H1 (cell line): ENCODE measurements at regions not wholly inside any gene's neighbourhood (a gene's known extent, or its start where the extent isn't known, plus 50 kb on each side); places are given as distances from the start of the nearest gene placed in this dataset.

Experiments used
- CTCF ChIA-PET: fragments of 300-600 bp; sonication (Branson Sonifier 250); formaldehyde crosslinking; loops from one replicate; lab custom pipeline; 2021; ENCODE audit not compliant: partially characterized antibody; lab: Charles Lee
- POLR2A ChIA-PET: fragments of 300-600 bp; sonication (Branson Sonifier 250); formaldehyde crosslinking; loops from one replicate; lab custom pipeline; 2021; ENCODE audit warnings: inconsistent platforms; ENCODE audit not compliant: partially characterized antibody; lab: Charles Lee
- DNase-seq, 2 experiments: peaks; one replicate each; pipeline versions ENCODE4 v3.0.0 to v3.0.0-alpha.2; 2010 to 2022; ENCODE audit warnings: low spot score in 2 of 2, low read depth in 1 of 2, mixed read lengths in 1 of 2
- FAIRE-seq: peaks from 2 replicates; lab custom pipeline; 2011; peaks lifted over from hg19 to GRCh38; lab: Jason Lieb, UNC
- H2AFZ ChIP-seq: 2 replicates; pipeline ENCODE4 v1.8.1; 2012; ENCODE audit warnings: low read length, inconsistent platforms
- H2AK5ac ChIP-seq: 2 replicates; pipeline ENCODE4 v1.6.1; 2013; ENCODE audit warnings: low read depth, low read length
- H2BK120ac ChIP-seq: replicated peaks from 2 replicates; pipeline ENCODE3; 2013; ENCODE audit warnings: low read depth, low read length, inconsistent platforms
- H2BK12ac ChIP-seq: 2 replicates; pipeline ENCODE4 v1.6.1; 2013; ENCODE audit warnings: low read depth, low read length
- H2BK15ac ChIP-seq: 2 replicates; pipeline ENCODE4 v1.6.1; 2013; ENCODE audit warnings: low read length
- H2BK20ac ChIP-seq: 2 replicates; pipeline ENCODE4 v1.6.1; 2013; ENCODE audit warnings: low read length
- H2BK5ac ChIP-seq: 2 replicates; pipeline ENCODE4 v1.6.1; 2013; ENCODE audit warnings: low read depth, low read length
- H3K14ac ChIP-seq: 2 replicates; pipeline ENCODE4 v1.6.1; 2013; ENCODE audit warnings: inconsistent platforms; ENCODE audit not compliant: insufficient read length
- H3K18ac ChIP-seq: 2 replicates; pipeline ENCODE4 v1.6.1; 2013; ENCODE audit warnings: low read length; ENCODE audit errors: extremely low read depth
- H3K23ac ChIP-seq: 2 replicates; pipeline ENCODE4 v1.6.1; 2013; ENCODE audit warnings: inconsistent platforms; ENCODE audit not compliant: insufficient read length
- H3K23me2 ChIP-seq: 2 replicates; pipeline ENCODE4 v1.6.1; 2013; ENCODE audit warnings: low read depth, low read length
- H3K27ac ChIP-seq: 2 replicates; pipeline ENCODE4 v1.6.1; 2011; ENCODE audit warnings: low read depth, low read length, inconsistent platforms
- H3K27me3 ChIP-seq, 4 experiments: replicated peaks in 1 of 4; 1 replicate in 1 of 4; 2 replicates in 3 of 4; pipeline versions ENCODE4 v1.6.1 to v1.8.1; 2011 to 2013; ENCODE audit warnings: low read length in 3 of 4, mild to moderate bottlenecking in 3 of 4, inconsistent platforms in 2 of 4, mixed read lengths in 2 of 4, moderate library complexity in 1 of 4; ENCODE audit not compliant: control insufficient read depth in 3 of 4, insufficient read depth in 3 of 4; ENCODE audit errors: extremely low read depth in 1 of 4
- H3K36me3 ChIP-seq, 4 experiments: 2 replicates each; pipeline versions ENCODE4 v1.6.1 to v1.8.1; 2011 to 2013; ENCODE audit warnings: mild to moderate bottlenecking in 4 of 4, low read length in 3 of 4, moderate library complexity in 2 of 4, control low read depth in 1 of 4, inconsistent platforms in 1 of 4; ENCODE audit not compliant: insufficient read depth in 4 of 4, control insufficient read depth in 2 of 4
- H3K4ac ChIP-seq: replicated peaks from 2 replicates; pipeline ENCODE3; 2013; ENCODE audit warnings: low read length, low read depth, mixed read lengths, inconsistent platforms; ENCODE audit not compliant: insufficient read length
- H3K4me1 ChIP-seq, 4 experiments: replicated peaks in 1 of 4; 1 replicate in 1 of 4; 2 replicates in 3 of 4; pipeline versions ENCODE4 v1.6.1 to v1.8.1; 2011 to 2013; ENCODE audit warnings: low read length in 3 of 4, inconsistent platforms in 2 of 4, mixed read lengths in 1 of 4; ENCODE audit not compliant: insufficient read depth in 4 of 4, control insufficient read depth in 3 of 4
- H3K4me2 ChIP-seq, 2 experiments: 2 replicates each; pipeline versions ENCODE4 v1.6.1 to v1.8.1; 2011 to 2013; ENCODE audit warnings: low read depth in 2 of 2, low read length in 2 of 2, control low read depth in 1 of 2, inconsistent platforms in 1 of 2, mild to moderate bottlenecking in 1 of 2; ENCODE audit not compliant: insufficient read depth in 1 of 2
- H3K4me3 ChIP-seq, 4 experiments: fragments of 200-600, 300-600 bp in 1 of 4; sonication (generic), shearing (Covaris generic), sonication (Bioruptor Twin) in 1 of 4; 2 replicates each; pipeline versions ENCODE4 v1.5.1 to v1.8.1; 2011 to 2016; ENCODE audit warnings: low read length in 4 of 4, low read depth in 3 of 4, control low read depth in 2 of 4, inconsistent platforms in 2 of 4, mild to moderate bottlenecking in 2 of 4, mixed read lengths in 1 of 4, moderate library complexity in 1 of 4; ENCODE audit not compliant: insufficient read depth in 2 of 4; ENCODE audit errors: extremely low read depth in 1 of 4
- H3K56ac ChIP-seq: replicated peaks from 2 replicates; pipeline ENCODE3; 2013; ENCODE audit warnings: low read depth, mild to moderate bottlenecking, mixed read lengths, low read length, inconsistent platforms; ENCODE audit not compliant: insufficient read length
- H3K79me1 ChIP-seq: 2 replicates; pipeline ENCODE4 v1.6.1; 2013; ENCODE audit warnings: low read depth, low read length, control low read depth
- H3K79me2 ChIP-seq, 2 experiments: 2 replicates each; pipeline versions ENCODE4 v1.6.1 to v1.8.1; 2012 to 2013; ENCODE audit warnings: low read length in 2 of 2, mild to moderate bottlenecking in 2 of 2, inconsistent platforms in 1 of 2; ENCODE audit not compliant: insufficient read depth in 2 of 2, control insufficient read depth in 1 of 2
- H3K9ac ChIP-seq, 4 experiments: replicated peaks in 1 of 4; 1 replicate in 1 of 4; 2 replicates in 3 of 4; pipeline versions ENCODE4 v1.6.1 to v1.8.1; 2011 to 2013; ENCODE audit warnings: low read depth in 3 of 4, low read length in 3 of 4, control low read depth in 2 of 4, mild to moderate bottlenecking in 2 of 4, moderate library complexity in 2 of 4, inconsistent platforms in 1 of 4; ENCODE audit errors: extremely low read depth in 1 of 4
- H3K9me3 ChIP-seq, 2 experiments: 2 replicates each; pipeline versions ENCODE4 v1.6.1 to v1.8.1; 2012 to 2013; ENCODE audit warnings: mild to moderate bottlenecking in 2 of 2, moderate library complexity in 2 of 2, control low read depth in 1 of 2, inconsistent platforms in 1 of 2, low read depth in 1 of 2, low read length in 1 of 2, mixed read lengths in 1 of 2; ENCODE audit not compliant: insufficient read depth in 2 of 2
- H4K20me1 ChIP-seq, 2 experiments: replicated peaks in 1 of 2; 2 replicates each; pipeline versions ENCODE3 to v1.8.1; 2011 to 2013; ENCODE audit warnings: inconsistent platforms in 2 of 2, low read length in 2 of 2, mild to moderate bottlenecking in 1 of 2; ENCODE audit not compliant: insufficient read depth in 2 of 2, control insufficient read depth in 1 of 2
- H4K5ac ChIP-seq: 2 replicates; pipeline ENCODE4 v1.6.1; 2013; ENCODE audit warnings: low read length, low read depth, mixed read lengths, inconsistent platforms; ENCODE audit not compliant: insufficient read length
- H4K8ac ChIP-seq: 2 replicates; pipeline ENCODE4 v1.8.0; 2013; ENCODE audit warnings: mild to moderate bottlenecking, moderate library complexity, low read length, inconsistent platforms; ENCODE audit not compliant: insufficient read depth; ENCODE audit errors: extremely low read depth
- H4K91ac ChIP-seq: replicated peaks from 2 replicates; pipeline ENCODE3; 2013; ENCODE audit warnings: low read length, mixed read lengths, inconsistent platforms; ENCODE audit not compliant: insufficient read length
- CHD2 ChIP-seq: IDR thresholded peaks from 2 replicates; pipeline ENCODE4 v1.6.1; 2012; ENCODE audit warnings: low read length, improper control_type of control experiment
- EP300 ChIP-seq, 2 experiments: IDR thresholded peaks; 1 replicate in 1 of 2; 2 replicates in 1 of 2; pipeline ENCODE4 v1.6.1; 2011 to 2012; ENCODE audit warnings: low read depth in 2 of 2, low read length in 2 of 2, mild to moderate bottlenecking in 2 of 2, borderline replicate concordance in 1 of 2, inconsistent platforms in 1 of 2, moderate library complexity in 1 of 2
- GABPA ChIP-seq: IDR thresholded peaks from 2 replicates; pipeline ENCODE4 v1.6.1; 2011; ENCODE audit warnings: mild to moderate bottlenecking, low read length, moderate library complexity, borderline replicate concordance; ENCODE audit not compliant: insufficient read depth
- PHF8 ChIP-seq: fragments of 200-600 bp; sonication (generic); conservative IDR thresholded peaks from 2 replicates; pipeline ENCODE4 v1.7.1; 2012; ENCODE audit warnings: low read depth, mild to moderate bottlenecking, inconsistent platforms, low read length, moderate library complexity
- POU5F1 ChIP-seq: IDR thresholded peaks from 2 replicates; pipeline ENCODE4 v1.6.1; 2011; ENCODE audit warnings: low read depth, mild to moderate bottlenecking, low read length, moderate library complexity
- RAD21 ChIP-seq, 2 experiments: IDR thresholded peaks in 1 of 2; conservative IDR thresholded peaks in 1 of 2; 2 replicates each; pipeline ENCODE4 v1.6.1; 2011; ENCODE audit warnings: low read depth in 2 of 2, low read length in 2 of 2, improper control_type of control experiment in 1 of 2, inconsistent platforms in 1 of 2, mild to moderate bottlenecking in 1 of 2, moderate library complexity in 1 of 2
- RFX5 ChIP-seq: IDR thresholded peaks from 2 replicates; pipeline ENCODE4 v1.6.1; 2011; ENCODE audit warnings: low read depth, low read length, improper control_type of control experiment, borderline replicate concordance
- SIX5 ChIP-seq: IDR thresholded peaks from 2 replicates; pipeline ENCODE4 v1.6.1; 2011; ENCODE audit warnings: mild to moderate bottlenecking, low read depth, low read length
- WGBS, 2 experiments: shearing (Covaris generic) in 1 of 2; methylation state at CpG; one replicate each; pipeline versions ENCODE4 v1.1.6 to v1.1.7; 2013 to 2015; ENCODE audit warnings: low lambda C conversion rate in 2 of 2, mixed read lengths in 2 of 2, inconsistent platforms in 1 of 2, low coverage in 1 of 2, missing lambda C conversion rate in 1 of 2; ENCODE audit not compliant: insufficient replicate concordance in 2 of 2, insufficient coverage in 1 of 2, insufficient read length in 1 of 2; ENCODE audit errors: extremely low coverage in 1 of 2, missing lambda C conversion rate in 1 of 2; 5-methylcytosine and 5-hydroxymethylcytosine counted together
- TF ChIP-seq, protein P1 (sequence below): IDR thresholded peaks from 2 replicates; pipeline ENCODE4 v1.6.1; 2012; ENCODE audit warnings: low read length, inconsistent platforms

DNA sequence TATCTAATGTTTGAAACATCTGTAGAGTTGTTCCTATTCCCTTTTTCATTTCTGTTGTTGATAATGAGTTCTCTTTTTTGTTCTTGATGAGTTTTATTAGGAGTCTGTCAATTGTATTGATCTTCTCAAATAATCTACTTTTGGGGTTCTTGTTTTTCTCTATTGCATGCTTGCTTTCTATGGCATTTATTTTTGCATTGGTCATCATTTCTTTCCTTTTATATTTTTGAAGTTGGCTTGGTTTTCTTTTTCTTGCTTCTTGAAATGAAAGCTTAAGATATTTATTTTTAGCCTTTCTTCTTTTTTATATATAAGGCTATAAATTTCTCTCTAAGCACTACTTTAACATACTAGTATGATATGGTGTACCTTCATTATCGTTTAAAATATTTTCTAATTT is 381.8 kb downstream of the NPHP4 start:
- Histone ChIP-seq H2BK15ac (no peak overlapping the region), H3K56ac (no peak overlapping the region), H3K4me1 (no peaks in the 10 kb centered on the region), H3K4me3 (no peak overlapping the region), H2BK5ac (no peak overlapping the region), H2BK20ac (no peak overlapping the region), H3K18ac (no peak overlapping the region), H3K79me1 (no peaks in the 10 kb centered on the region), H4K8ac (no peak overlapping the region), H3K23ac (no peak overlapping the region), H3K9ac (no peak overlapping the region), H3K27ac (no peak overlapping the region), H2BK12ac (no peak overlapping the region), H3K36me3 (no peaks in the 10 kb centered on the region; a peak in 1 of 8 replicates), H2BK120ac (no peak overlapping the region), H3K79me2 (no peaks in the 10 kb centered on the region), H3K23me2 (no peaks in the 10 kb centered on the region), H4K91ac (no peak overlapping the region), H3K14ac (no peak overlapping the region), H2AK5ac (no peak overlapping the region), H3K9me3 (no peaks in the 10 kb centered on the region), H4K20me1 (no peaks in the 10 kb centered on the region), H2AFZ (no peak overlapping the region), H3K4ac (no peak overlapping the region), H3K4me2 (no peak overlapping the region), H4K5ac (no peak overlapping the region), H3K27me3 (no peaks in the 10 kb centered on the region; a peak in 1 of 7 replicates)
- no peak for DNase-seq
- no peak for FAIRE-seq
- WGBS, 2 experiments = 85% methylated on average over 1 of the region's 1 CpG; no CpG with 5 or more reads in 1 of the 2 experiments
- POLR2A ChIA-PET = no interaction called here
- CTCF ChIA-PET = interaction anchor here (1.0 to 2.9 kb wide), 3 partner anchors 10 to 100 kb away, joined by 3 to 15 read pairs (median 5); no protein-coding TSS in a partner anchor
- TF ChIP-seq, protein P1, sequence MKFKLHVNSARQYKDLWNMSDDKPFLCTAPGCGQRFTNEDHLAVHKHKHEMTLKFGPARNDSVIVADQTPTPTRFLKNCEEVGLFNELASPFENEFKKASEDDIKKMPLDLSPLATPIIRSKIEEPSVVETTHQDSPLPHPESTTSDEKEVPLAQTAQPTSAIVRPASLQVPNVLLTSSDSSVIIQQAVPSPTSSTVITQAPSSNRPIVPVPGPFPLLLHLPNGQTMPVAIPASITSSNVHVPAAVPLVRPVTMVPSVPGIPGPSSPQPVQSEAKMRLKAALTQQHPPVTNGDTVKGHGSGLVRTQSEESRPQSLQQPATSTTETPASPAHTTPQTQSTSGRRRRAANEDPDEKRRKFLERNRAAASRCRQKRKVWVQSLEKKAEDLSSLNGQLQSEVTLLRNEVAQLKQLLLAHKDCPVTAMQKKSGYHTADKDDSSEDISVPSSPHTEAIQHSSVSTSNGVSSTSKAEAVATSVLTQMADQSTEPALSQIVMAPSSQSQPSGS = no peak
- TF ChIP-seq SIX5 = no peak
- no peak for TF ChIP-seq RAD21 (IDR thresholded peaks at IDR 0.05 in 1 of 2, conservative IDR thresholded peaks at IDR 0.05 in 1 of 2; ENCODE audit: low read depth in 2 of 2, low read length in 2 of 2)
- TF ChIP-seq RFX5 = no peak
- TF ChIP-seq GABPA = no peak
- no peak for TF ChIP-seq POU5F1
- TF ChIP-seq PHF8 = no peak
- TF ChIP-seq CHD2 = no peak
- no peak for TF ChIP-seq EP300 (IDR thresholded peaks at IDR 0.05; ENCODE audit: borderline replicate concordance in 1 of 2, low read depth in 2 of 2, low read length in 2 of 2)
